PC-3 (cell line): ENCODE measurements at regions not wholly inside any gene's neighbourhood (a gene's known extent, or its start where the extent isn't known, plus 50 kb on each side); places are given as distances from the start of the nearest gene placed in this dataset.
"Not testable (repeated sequence)": the region's sequence is repeated elsewhere in the genome, so short reads cannot be mapped to it uniquely, and the experiment has no call there.

ENCODE experiments used
- ATAC-seq: fragments of 200-7000 bp; cut with Tn5 transposase; 2 replicates; pipeline ENCODE4 v1.9.1; 2020; ENCODE audit warnings: mild to moderate bottlenecking, moderate library complexity
- BruUV-seq: library from RNA; stranded (reverse); fragments of 400-500 nt; replicated peaks from 2 replicates; lab custom pipeline; 2021; lab: Mats Ljungman, UMichigan
- CTCF ChIA-PET: fragments of 300-600 bp; sonication (Branson Sonifier 250); formaldehyde crosslinking; loops from one replicate; lab custom pipeline; 2022; ENCODE audit warnings: antibody characterized with exemption; lab: Charles Lee
- POLR2A ChIA-PET: fragments of 300-600 bp; sonication (Branson Sonifier 250); formaldehyde crosslinking; loops from one replicate; lab custom pipeline; 2022; ENCODE audit warnings: antibody characterized with exemption; ENCODE audit not compliant: unreplicated experiment; lab: Charles Lee
- DNase-seq: peaks from one replicate; pipeline ENCODE4 v3.0.0-alpha.2; 2015
- H2AFZ ChIP-seq: fragments of 300-600 bp; sonication (generic); 2 replicates; pipeline ENCODE4 v1.6.0; 2016; ENCODE audit warnings: antibody characterized with exemption, low read length
- H3F3A ChIP-seq: fragments of 300-600 bp; sonication (generic); one replicate; pipeline ENCODE4 v1.6.0; 2017; ENCODE audit warnings: antibody characterized with exemption, low read length, control low read depth, mild to moderate bottlenecking; ENCODE audit not compliant: unreplicated experiment
- H3K27ac ChIP-seq: fragments of 300-600 bp; sonication (generic); 2 replicates; pipeline ENCODE4 v1.5.1; 2016; ENCODE audit warnings: mild to moderate bottlenecking, low read length
- H3K27me3 ChIP-seq: fragments of 300-600 bp; sonication (generic); 2 replicates; pipeline ENCODE4 v1.6.1; 2016; ENCODE audit warnings: low read length, mixed read lengths
- H3K36me3 ChIP-seq: fragments of 300-600 bp; sonication (generic); 2 replicates; pipeline ENCODE4 v1.6.1; 2016; ENCODE audit warnings: low read depth, mixed run types, low read length, mixed read lengths
- H3K4me1 ChIP-seq: fragments of 300-600 bp; sonication (generic); 2 replicates; pipeline ENCODE4 v1.5.1; 2016; ENCODE audit warnings: low read length; ENCODE audit not compliant: insufficient read depth
- H3K4me2 ChIP-seq: fragments of 300-600 bp; sonication (generic); 2 replicates; pipeline ENCODE4 v1.6.0; 2016; ENCODE audit warnings: low read length
- H3K4me3 ChIP-seq: fragments of 300-600 bp; sonication (generic); 2 replicates; pipeline ENCODE4 v1.5.1; 2016; ENCODE audit warnings: mild to moderate bottlenecking, low read length, mixed read lengths
- H3K79me2 ChIP-seq: fragments of 300-600 bp; sonication (generic); 2 replicates; pipeline ENCODE4 v1.6.1; 2017; ENCODE audit warnings: low read length, mixed read lengths
- H3K9ac ChIP-seq: fragments of 300-600 bp; sonication (generic); 2 replicates; pipeline ENCODE4 v1.6.0; 2016; ENCODE audit warnings: mild to moderate bottlenecking, low read length
- H3K9me2 ChIP-seq: fragments of 300-600 bp; sonication (generic); replicated peaks from 2 replicates; pipeline ENCODE4 v1.6.1; 2016; ENCODE audit warnings: mixed run types, low read length, mixed read lengths
- H3K9me3 ChIP-seq: fragments of 300-600 bp; sonication (generic); 2 replicates; pipeline ENCODE4 v1.6.1; 2016; ENCODE audit warnings: low read length, mixed read lengths
- H4K20me1 ChIP-seq: fragments of 300-600 bp; sonication (generic); 2 replicates; pipeline ENCODE4 v1.6.1; 2016; ENCODE audit warnings: low read length, mixed read lengths
- EZH2 ChIP-seq: fragments of 300-600 bp; sonication (generic); IDR thresholded peaks from one replicate; pipeline ENCODE4 v1.6.1; 2017; ENCODE audit warnings: antibody characterized with exemption, mild to moderate bottlenecking, low read length; ENCODE audit not compliant: unreplicated experiment
- EZH2phosphoT487 ChIP-seq: fragments of 300-600 bp; sonication (generic); IDR thresholded peaks from 2 replicates; pipeline ENCODE4 v1.6.1; 2018; ENCODE audit warnings: mild to moderate bottlenecking, antibody characterized with exemption, low read length, borderline replicate concordance
- intact Hi-C: fragments of 100-400 bp; cut with micrococcal nuclease; formaldehyde crosslinking; loops from 2 replicates; pipeline ENCODE4 v1.9.0; 2023
- TF ChIP-seq, protein P1 (sequence below): fragments of 300-600 bp; sonication (generic); conservative IDR thresholded peaks from 2 replicates; pipeline ENCODE4 v1.5.1; 2017; ENCODE audit warnings: antibody characterized with exemption, low read depth, mild to moderate bottlenecking, low read length

DNA sequence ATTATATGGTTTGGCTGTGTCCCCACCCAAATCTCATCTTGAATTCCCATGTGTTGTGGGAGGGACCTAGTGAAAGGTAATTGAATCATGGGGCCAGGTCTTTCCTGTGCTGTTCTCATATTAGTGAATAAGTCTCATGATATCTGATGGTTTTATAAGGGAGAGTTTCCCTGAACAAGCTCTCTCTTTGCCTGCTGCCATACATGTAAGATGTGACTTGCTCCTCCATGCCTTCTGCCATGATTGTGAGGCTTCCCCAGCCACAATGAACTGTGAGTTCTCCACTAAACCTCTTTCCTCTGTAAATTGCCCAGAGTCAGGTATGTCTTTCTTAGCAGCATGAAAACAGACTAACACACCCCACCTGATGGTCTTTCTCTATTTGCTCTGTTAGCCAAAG is 112.1 kb downstream of the TENT5C start:
- H4K20me1 ChIP-seq, H3K9me3 ChIP-seq, CTCF ChIA-PET, H3K27me3 ChIP-seq, POLR2A ChIA-PET, DNase-seq, BruUV-seq, H3K79me2 ChIP-seq, intact Hi-C loops, H3K4me2 ChIP-seq, H3F3A ChIP-seq, ATAC-seq, H3K4me1 ChIP-seq, H3K4me3 ChIP-seq, H3K27ac ChIP-seq, H3K36me3 ChIP-seq, H2AFZ ChIP-seq, H3K9ac ChIP-seq, H3K9me2 ChIP-seq: not testable (repeated sequence)

DNA sequence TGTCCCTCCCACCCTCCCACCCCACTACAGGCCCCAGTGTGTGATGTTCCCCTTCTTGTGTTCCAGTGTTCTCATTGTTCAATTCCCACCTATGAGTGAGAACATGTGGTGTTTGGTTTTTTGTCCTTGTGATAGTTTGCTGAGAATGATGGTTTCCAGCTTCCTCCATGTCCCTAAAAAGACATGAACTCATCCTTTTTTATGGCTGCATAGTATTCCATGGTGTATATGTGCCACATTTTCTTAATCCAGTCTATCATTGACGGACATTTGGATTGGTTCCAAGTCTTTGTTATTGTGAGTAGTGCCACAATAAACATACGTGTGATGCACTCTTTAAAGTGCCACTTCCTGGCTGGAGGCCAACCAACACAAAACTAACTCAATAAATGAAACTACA is 112.7 kb downstream of the TENT5C start:
- H3K27ac ChIP-seq, H4K20me1 ChIP-seq, H3F3A ChIP-seq, POLR2A ChIA-PET, H2AFZ ChIP-seq, DNase-seq, H3K79me2 ChIP-seq, H3K9me2 ChIP-seq, H3K4me2 ChIP-seq, H3K36me3 ChIP-seq, H3K9me3 ChIP-seq, BruUV-seq, H3K27me3 ChIP-seq, ATAC-seq, H3K9ac ChIP-seq, H3K4me3 ChIP-seq, CTCF ChIA-PET, intact Hi-C loops, H3K4me1 ChIP-seq: not testable (repeated sequence)

DNA sequence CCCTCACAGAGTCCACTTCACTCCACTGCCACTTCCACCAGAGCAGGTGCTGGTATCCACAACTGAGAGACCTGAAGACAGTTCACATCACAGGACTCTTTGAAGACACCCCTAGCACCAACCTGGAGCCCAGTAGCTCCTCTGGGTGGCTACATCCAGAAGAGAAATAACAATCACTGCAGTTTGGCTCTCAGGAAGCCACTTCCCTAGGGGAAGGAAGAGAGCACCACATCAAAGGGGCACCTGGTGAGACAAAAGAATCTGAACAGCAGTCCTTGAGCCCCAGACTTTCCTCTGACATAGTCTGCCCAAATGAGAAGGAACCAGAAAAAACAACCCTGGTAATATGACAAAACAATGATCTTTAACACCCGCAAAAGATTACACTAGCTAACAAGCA is 113.2 kb downstream of the TENT5C start:
- TF ChIP-seq EZH2 (no peak), EZH2phosphoT487 (no peak)
- TF ChIP-seq, protein P1, sequence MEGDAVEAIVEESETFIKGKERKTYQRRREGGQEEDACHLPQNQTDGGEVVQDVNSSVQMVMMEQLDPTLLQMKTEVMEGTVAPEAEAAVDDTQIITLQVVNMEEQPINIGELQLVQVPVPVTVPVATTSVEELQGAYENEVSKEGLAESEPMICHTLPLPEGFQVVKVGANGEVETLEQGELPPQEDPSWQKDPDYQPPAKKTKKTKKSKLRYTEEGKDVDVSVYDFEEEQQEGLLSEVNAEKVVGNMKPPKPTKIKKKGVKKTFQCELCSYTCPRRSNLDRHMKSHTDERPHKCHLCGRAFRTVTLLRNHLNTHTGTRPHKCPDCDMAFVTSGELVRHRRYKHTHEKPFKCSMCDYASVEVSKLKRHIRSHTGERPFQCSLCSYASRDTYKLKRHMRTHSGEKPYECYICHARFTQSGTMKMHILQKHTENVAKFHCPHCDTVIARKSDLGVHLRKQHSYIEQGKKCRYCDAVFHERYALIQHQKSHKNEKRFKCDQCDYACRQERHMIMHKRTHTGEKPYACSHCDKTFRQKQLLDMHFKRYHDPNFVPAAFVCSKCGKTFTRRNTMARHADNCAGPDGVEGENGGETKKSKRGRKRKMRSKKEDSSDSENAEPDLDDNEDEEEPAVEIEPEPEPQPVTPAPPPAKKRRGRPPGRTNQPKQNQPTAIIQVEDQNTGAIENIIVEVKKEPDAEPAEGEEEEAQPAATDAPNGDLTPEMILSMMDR: no peak
- no peak overlapping the region for H3K27ac ChIP-seq
- CTCF ChIA-PET: no interaction called here
- no peaks in the 10 kb centered on the region for H3K4me1 ChIP-seq
- ATAC-seq: no peak
- H3K9me3 ChIP-seq: no peaks in the 10 kb centered on the region
- no peaks in the 10 kb centered on the region for H3K79me2 ChIP-seq
- no TSS peak for BruUV-seq
- no peak overlapping the region for H3K4me2 ChIP-seq
- no peak overlapping the region for H3K4me3 ChIP-seq
- H3K27me3 ChIP-seq: no peaks in the 10 kb centered on the region
- H3F3A ChIP-seq: no peaks in the 10 kb centered on the region
- no peak overlapping the region for H3K9ac ChIP-seq
- H2AFZ ChIP-seq: no peak overlapping the region
- no peaks in the 10 kb centered on the region for H4K20me1 ChIP-seq
- intact Hi-C loops: no loop called here
- POLR2A ChIA-PET: no interaction called here
- H3K36me3 ChIP-seq: no peaks in the 10 kb centered on the region
- DNase-seq: no peak
- no peaks in the 10 kb centered on the region for H3K9me2 ChIP-seq
